ENCODE measurements at regions not wholly inside any gene's neighbourhood (a gene's known extent, or its start where the extent isn't known, plus 50 kb on each side); places are given as distances from the start of the nearest gene placed in this dataset.

- TF ChIP-seq CEBPB (IDR thresholded peaks at IDR 0.05), result no peak
- no peak for TF ChIP-seq TEAD4 (IDR thresholded peaks at IDR 0.05)
- no peak for TF ChIP-seq TCF12 (IDR thresholded peaks at IDR 0.05; ENCODE audit: low read depth)
- no peak for TF ChIP-seq CREB1 (IDR thresholded peaks at IDR 0.05; ENCODE audit: low read depth)
- TF ChIP-seq FOXM1 (IDR thresholded peaks at IDR 0.05; ENCODE audit: borderline replicate concordance, low read depth), result no peak
- no peak for TF ChIP-seq MAX (IDR thresholded peaks at IDR 0.05)
Observed at GRCh38 chr9:103799959-103800358, 294.1 kb upstream of the SMC2 start.

GRCh38 chr9:103802068-103802467 lies 292.0 kb upstream of the SMC2 start:
- TF ChIP-seq EP300 (IDR thresholded peaks at IDR 0.05; ENCODE audit: borderline replicate concordance), result no peak
- TF ChIP-seq CEBPB (IDR thresholded peaks at IDR 0.05), result no peak
- TF ChIP-seq USF1 (IDR thresholded peaks at IDR 0.05), result no peak
- TF ChIP-seq TAF1 (IDR thresholded peaks at IDR 0.05; ENCODE audit: low read depth), result no peak

- no peak for TF ChIP-seq CEBPB (IDR thresholded peaks at IDR 0.05)
- no peak for TF ChIP-seq RAD21 (IDR thresholded peaks at IDR 0.05; ENCODE audit: low read depth)
- no peak for TF ChIP-seq EGR1 (IDR thresholded peaks at IDR 0.05)
- no peak for TF ChIP-seq YY1 (IDR thresholded peaks at IDR 0.05; ENCODE audit: low read depth)
- no peak for TF ChIP-seq MAX (IDR thresholded peaks at IDR 0.05)
- no peak for TF ChIP-seq CREB1 (IDR thresholded peaks at IDR 0.05; ENCODE audit: low read depth)
Observed at GRCh38 chr9:103803245-103803644, 290.9 kb upstream of the SMC2 start.

- TF ChIP-seq TEAD4 (IDR thresholded peaks at IDR 0.05), result no peak
- TF ChIP-seq YY1 (IDR thresholded peaks at IDR 0.05; ENCODE audit: low read depth), result no peak
- TF ChIP-seq ZBTB7A (IDR thresholded peaks at IDR 0.05; ENCODE audit: low read depth), result no peak
- no peak for TF ChIP-seq REST (IDR thresholded peaks at IDR 0.05; ENCODE audit: low read depth)
- TF ChIP-seq FOXM1 (IDR thresholded peaks at IDR 0.05; ENCODE audit: borderline replicate concordance, low read depth), result no peak
- no peak for TF ChIP-seq NFIC (IDR thresholded peaks at IDR 0.05)
Observed at GRCh38 chr9:103804077-103804735, 289.9 kb upstream of the SMC2 start.

- TF ChIP-seq RAD21 (IDR thresholded peaks at IDR 0.05; ENCODE audit: low read depth) (no peak), CREB1 (IDR thresholded peaks at IDR 0.05; ENCODE audit: low read depth) (no peak), EP300 (IDR thresholded peaks at IDR 0.05; ENCODE audit: borderline replicate concordance) (no peak), TEAD4 (IDR thresholded peaks at IDR 0.05) (no peak), TAF1 (IDR thresholded peaks at IDR 0.05; ENCODE audit: low read depth) (no peak), CEBPB (IDR thresholded peaks at IDR 0.05) (no peak), YY1 (IDR thresholded peaks at IDR 0.05; ENCODE audit: low read depth) (no peak), TCF12 (IDR thresholded peaks at IDR 0.05; ENCODE audit: low read depth) (no peak)
Observed at GRCh38 chr9:103809745-103810144, 284.4 kb upstream of the SMC2 start.

GRCh38 chr9:103811462-103811861 lies 282.6 kb upstream of the SMC2 start:
- TF ChIP-seq ZBTB7A (IDR thresholded peaks at IDR 0.05; ENCODE audit: low read depth), result no peak
- TF ChIP-seq MAX (IDR thresholded peaks at IDR 0.05), result no peak

- TF ChIP-seq MAX (IDR thresholded peaks at IDR 0.05), result no peak
- TF ChIP-seq ZBTB7A (IDR thresholded peaks at IDR 0.05; ENCODE audit: low read depth), result no peak
- no peak for TF ChIP-seq EP300 (IDR thresholded peaks at IDR 0.05; ENCODE audit: borderline replicate concordance)
- TF ChIP-seq FOXM1 (IDR thresholded peaks at IDR 0.05; ENCODE audit: borderline replicate concordance, low read depth), result no peak
- TF ChIP-seq REST (IDR thresholded peaks at IDR 0.05; ENCODE audit: low read depth), result no peak
- TF ChIP-seq USF1 (IDR thresholded peaks at IDR 0.05), result no peak
Observed at GRCh38 chr9:103816146-103816545, 278.0 kb upstream of the SMC2 start.
